PC-3 (cell line): ENCODE measurements at regions not wholly inside any gene's neighbourhood (a gene's known extent, or its start where the extent isn't known, plus 50 kb on each side); places are given as distances from the start of the nearest gene placed in this dataset.

Experiments used
- CTCF ChIP-seq: fragments of 300-600 bp; sonication (generic); conservative IDR thresholded peaks from 2 replicates; pipeline ENCODE4 v1.5.1; 2017; ENCODE audit warnings: antibody characterized with exemption, low read depth, mild to moderate bottlenecking, low read length
- EZH2 ChIP-seq: fragments of 300-600 bp; sonication (generic); IDR thresholded peaks from one replicate; pipeline ENCODE4 v1.6.1; 2017; ENCODE audit warnings: antibody characterized with exemption, mild to moderate bottlenecking, low read length; ENCODE audit not compliant: unreplicated experiment
- EZH2phosphoT487 ChIP-seq: fragments of 300-600 bp; sonication (generic); IDR thresholded peaks from 2 replicates; pipeline ENCODE4 v1.6.1; 2018; ENCODE audit warnings: mild to moderate bottlenecking, antibody characterized with exemption, low read length, borderline replicate concordance

DNA sequence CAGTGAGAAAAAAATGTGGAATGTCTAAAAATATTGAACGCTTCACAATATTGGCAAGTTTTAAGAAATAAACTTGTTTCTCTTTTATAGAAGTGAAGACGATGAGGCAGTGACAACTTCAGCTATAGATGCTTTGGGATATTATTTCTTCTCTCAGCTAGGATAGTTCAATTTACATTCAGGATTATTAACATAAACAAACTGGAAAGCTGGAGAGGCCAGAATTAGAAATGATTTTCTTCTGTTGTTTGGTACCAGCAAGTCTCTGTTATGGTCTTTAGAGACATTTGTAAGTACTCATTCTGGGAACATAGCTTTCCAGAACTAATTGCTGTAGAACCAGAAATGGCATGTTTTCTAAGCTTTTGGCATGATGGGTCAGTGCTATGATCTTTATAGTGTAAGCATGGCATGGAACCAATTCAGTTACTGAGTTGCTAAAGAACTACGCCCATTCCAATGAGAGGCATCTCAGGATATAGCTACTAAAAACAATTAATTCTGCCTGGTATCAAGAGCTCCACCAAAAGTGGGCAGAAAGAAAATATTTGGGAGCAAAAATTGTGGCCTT, 599.5 kb upstream of the B3GALT2 start:
- TF ChIP-seq CTCF (no peak), EZH2 (no peak), EZH2phosphoT487 (no peak)
